H9 (cell line): ENCODE measurements at regions not wholly inside any gene's neighbourhood (a gene's known extent, or its start where the extent isn't known, plus 50 kb on each side); places are given as distances from the start of the nearest gene placed in this dataset.

ENCODE experiments used
- DNase-seq: peaks from one replicate; pipeline ENCODE4 v3.0.0-alpha.2; 2017
- H2AFZ ChIP-seq: one replicate; pipeline ENCODE4 v1.6.1; 2013; ENCODE audit warnings: mild to moderate bottlenecking, low read length, control low read depth, moderate library complexity
- H2AK5ac ChIP-seq: 2 replicates; pipeline ENCODE4 v1.6.1; 2013; ENCODE audit warnings: low read length, control low read depth, mixed read lengths; ENCODE audit not compliant: insufficient read length
- H2BK120ac ChIP-seq: one replicate; pipeline ENCODE4 v1.6.1; 2013; ENCODE audit warnings: low read depth, mild to moderate bottlenecking, low read length, control low read depth, inconsistent platforms; ENCODE audit not compliant: poor library complexity, severe bottlenecking
- H2BK12ac ChIP-seq: 2 replicates; pipeline ENCODE4 v1.6.1; 2013; ENCODE audit warnings: low read length, control low read depth, mixed read lengths, low read depth; ENCODE audit not compliant: insufficient read length
- H2BK15ac ChIP-seq: 2 replicates; pipeline ENCODE4 v1.6.1; 2013; ENCODE audit warnings: low read depth, low read length, control low read depth
- H2BK20ac ChIP-seq: one replicate; pipeline ENCODE4 v1.6.1; 2013; ENCODE audit warnings: low read depth, mild to moderate bottlenecking, low read length, control low read depth, inconsistent platforms; ENCODE audit not compliant: poor library complexity, severe bottlenecking
- H2BK5ac ChIP-seq: 2 replicates; pipeline ENCODE4 v1.6.1; 2013; ENCODE audit warnings: low read length, control low read depth, mixed read lengths; ENCODE audit not compliant: insufficient read length
- H3K14ac ChIP-seq: 2 replicates; pipeline ENCODE4 v1.6.1; 2013; ENCODE audit warnings: low read length, control low read depth; ENCODE audit not compliant: insufficient read depth
- H3K18ac ChIP-seq: 2 replicates; pipeline ENCODE4 v1.6.1; 2013; ENCODE audit warnings: low read depth, mild to moderate bottlenecking, mixed read lengths, low read length, control low read depth; ENCODE audit not compliant: insufficient read length
- H3K23ac ChIP-seq: 2 replicates; pipeline ENCODE4 v1.6.1; 2013; ENCODE audit warnings: low read length, control low read depth, mixed read lengths, low read depth; ENCODE audit not compliant: insufficient read length
- H3K23me2 ChIP-seq: 2 replicates; pipeline ENCODE4 v1.6.1; 2013; ENCODE audit warnings: low read depth, mild to moderate bottlenecking, mixed read lengths, low read length, control low read depth; ENCODE audit not compliant: insufficient read length, poor library complexity, severe bottlenecking
- H3K27ac ChIP-seq: 2 replicates; pipeline ENCODE4 v1.5.1; 2013; ENCODE audit warnings: low read length, control low read depth, mixed read lengths, low read depth; ENCODE audit not compliant: insufficient read length
- H3K27me3 ChIP-seq: 2 replicates; pipeline ENCODE4 v1.6.1; 2013; ENCODE audit warnings: low read length, control low read depth, inconsistent platforms; ENCODE audit not compliant: insufficient read depth
- H3K4ac ChIP-seq: 2 replicates; pipeline ENCODE4 v1.6.1; 2013; ENCODE audit warnings: low read depth, mild to moderate bottlenecking, control low read depth, inconsistent platforms, low read length, moderate library complexity
- H3K4me1 ChIP-seq: 2 replicates; pipeline ENCODE4 v1.6.1; 2013; ENCODE audit warnings: low read length, control low read depth, inconsistent platforms; ENCODE audit not compliant: insufficient read depth
- H3K4me2 ChIP-seq: 2 replicates; pipeline ENCODE4 v1.6.1; 2013; ENCODE audit warnings: low read length, control low read depth, mixed read lengths; ENCODE audit not compliant: insufficient read length, insufficient read depth
- H3K56ac ChIP-seq: 2 replicates; pipeline ENCODE4 v1.6.1; 2013; ENCODE audit warnings: low read depth, mild to moderate bottlenecking, mixed read lengths, low read length, control low read depth; ENCODE audit not compliant: insufficient read length
- H3K79me1 ChIP-seq: 2 replicates; pipeline ENCODE4 v1.6.1; 2013; ENCODE audit warnings: low read depth, mild to moderate bottlenecking, moderate library complexity, low read length, control low read depth, inconsistent platforms; ENCODE audit not compliant: insufficient read depth, poor library complexity, severe bottlenecking
- H3K79me2 ChIP-seq: 2 replicates; pipeline ENCODE4 v1.6.1; 2013; ENCODE audit warnings: low read length, control low read depth, inconsistent platforms; ENCODE audit not compliant: insufficient read depth
- H3K9ac ChIP-seq: 2 replicates; pipeline ENCODE4 v1.6.1; 2013; ENCODE audit warnings: low read length, control low read depth, mixed read lengths; ENCODE audit not compliant: insufficient read length; ENCODE audit errors: extremely low read depth
- H3K9me3 ChIP-seq: one replicate; pipeline ENCODE4 v1.6.1; 2013; ENCODE audit warnings: low read depth, low read length, inconsistent platforms; ENCODE audit not compliant: control insufficient read depth
- H3T11ph ChIP-seq: one replicate; pipeline ENCODE4 v1.6.1; 2013; ENCODE audit warnings: mild to moderate bottlenecking, low read length, control low read depth, inconsistent platforms
- H4K20me1 ChIP-seq: one replicate; pipeline ENCODE4 v1.6.1; 2013; ENCODE audit not compliant: control insufficient read depth, insufficient read length, insufficient read depth
- H4K5ac ChIP-seq: 2 replicates; pipeline ENCODE4 v1.6.1; 2013; ENCODE audit warnings: low read depth, mild to moderate bottlenecking, mixed read lengths, low read length, control low read depth; ENCODE audit not compliant: insufficient read length
- H4K8ac ChIP-seq: replicated peaks from 2 replicates; pipeline ENCODE4 v1.6.1; 2013; ENCODE audit warnings: low read length, control low read depth, mixed read lengths, low read depth; ENCODE audit not compliant: insufficient read length
- H4K91ac ChIP-seq: 2 replicates; pipeline ENCODE4 v1.6.1; 2013; ENCODE audit warnings: low read depth, mild to moderate bottlenecking, moderate library complexity, mixed read lengths, low read length, control low read depth; ENCODE audit not compliant: insufficient read length
- H3K27ac Mint-ChIP-seq, 3 experiments: 2 replicates in 2 of 3; 3 replicates in 1 of 3; pipeline ENCODE4 v1.8.0; 2020 to 2021; ENCODE audit warnings: mixed read lengths in 3 of 3, mild to moderate bottlenecking in 1 of 3, moderate library complexity in 1 of 3
- H3K27me3 Mint-ChIP-seq: 2 replicates; pipeline ENCODE4 v1.8.0; 2021; ENCODE audit warnings: low read depth, mild to moderate bottlenecking, moderate library complexity, mixed read lengths
- H3K36me3 Mint-ChIP-seq, 3 experiments: 2 replicates in 2 of 3; 3 replicates in 1 of 3; pipeline ENCODE4 v1.8.0; 2020 to 2021; ENCODE audit warnings: low read depth in 3 of 3, mixed read lengths in 3 of 3; ENCODE audit not compliant: insufficient read depth in 1 of 3
- H3K4me1 Mint-ChIP-seq, 2 experiments: 2 replicates each; pipeline ENCODE4 v1.8.0; 2020; ENCODE audit warnings: mixed read lengths in 2 of 2
- H3K4me3 Mint-ChIP-seq, 2 experiments: 2 replicates in 1 of 2; 3 replicates in 1 of 2; pipeline ENCODE4 v1.8.0; 2020 to 2021; ENCODE audit warnings: mild to moderate bottlenecking in 2 of 2, mixed read lengths in 2 of 2, moderate library complexity in 1 of 2
- H3K9me3 Mint-ChIP-seq, 2 experiments: 2 replicates in 1 of 2; 3 replicates in 1 of 2; pipeline ENCODE4 v1.8.0; 2020; ENCODE audit warnings: mild to moderate bottlenecking in 2 of 2, mixed read lengths in 2 of 2, moderate library complexity in 1 of 2
- CTCF ChIP-seq: fragments of 200-600 bp; sonication (generic); conservative IDR thresholded peaks from 3 replicates; pipeline ENCODE4 v1.8.0; 2021; ENCODE audit warnings: antibody characterized with exemption, mild to moderate bottlenecking
- WGBS: extraction: QIAGEN DNeasy Blood & Tissue Kit; methylation state at CpG from one replicate; pipeline ENCODE4 v1.1.7; 2013; ENCODE audit warnings: missing lambda C conversion rate, low lambda C conversion rate, mixed read lengths; ENCODE audit not compliant: insufficient read length; ENCODE audit errors: extremely low coverage; 5-methylcytosine and 5-hydroxymethylcytosine counted together

DNA sequence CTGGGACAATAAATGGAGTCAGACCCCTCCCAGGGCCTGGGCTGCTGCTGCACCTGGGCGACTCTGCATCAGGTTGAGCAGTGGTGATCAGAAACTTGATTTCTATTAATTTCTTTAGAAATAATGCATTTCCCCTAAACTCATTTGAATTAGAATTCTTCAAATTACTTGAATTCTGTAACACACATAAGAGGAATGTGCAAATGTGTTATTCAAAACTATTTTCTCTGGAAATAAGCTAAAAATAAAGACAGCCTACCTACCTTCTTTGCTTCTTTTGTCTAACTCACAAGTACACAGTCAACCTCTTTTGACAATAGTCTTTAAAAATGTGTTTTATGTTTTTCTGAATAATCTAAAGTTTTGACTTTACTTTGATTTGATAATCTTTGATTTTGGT lies 433.0 kb downstream of the KLF12 start:
- H2BK120ac ChIP-seq = no peak overlapping the region
- H4K91ac ChIP-seq = no peak overlapping the region
- no peak for TF ChIP-seq CTCF
- H2BK20ac ChIP-seq = no peak overlapping the region
- H4K8ac ChIP-seq = no peak overlapping the region
- H4K20me1 ChIP-seq = no peaks in the 10 kb centered on the region
- no peak overlapping the region for H2BK12ac ChIP-seq
- H2BK15ac ChIP-seq = no peak overlapping the region
- no peak overlapping the region for H3T11ph ChIP-seq
- no peak overlapping the region for H4K5ac ChIP-seq
- no CpG with 5 or more reads among the region's 1 CpG for WGBS
- no peaks in the 10 kb centered on the region for H3K23me2 ChIP-seq
- H3K79me2 ChIP-seq = no peaks in the 10 kb centered on the region
- H3K4me2 ChIP-seq = no peak overlapping the region
- H2AK5ac ChIP-seq = no peak overlapping the region
- H3K36me3 Mint-ChIP-seq = peaks cover 0 to 2% (median 0%) of the 10 kb centered on the region in 3 experiments; a peak in 2 of 7 replicates
- H3K14ac ChIP-seq = no peak overlapping the region
- H3K9me3 ChIP-seq = no peaks in the 10 kb centered on the region
- H3K79me1 ChIP-seq = no peaks in the 10 kb centered on the region
- H3K18ac ChIP-seq = no peak overlapping the region
- H3K23ac ChIP-seq = no peak overlapping the region
- no peak for DNase-seq
- no peak overlapping the region for H3K9ac ChIP-seq
- H3K27me3 ChIP-seq = no peaks in the 10 kb centered on the region
- no peaks in the 10 kb centered on the region for H3K27me3 Mint-ChIP-seq
- no peak overlapping the region for H3K4me3 Mint-ChIP-seq
- no peak overlapping the region for H3K27ac ChIP-seq
- H3K56ac ChIP-seq = no peak overlapping the region
- H3K9me3 Mint-ChIP-seq = no peaks in the 10 kb centered on the region
- H3K27ac Mint-ChIP-seq = no peak overlapping the region; a peak in 1 of 7 replicates
- no peak overlapping the region for H2AFZ ChIP-seq
- 0 out of 2 replicates have a peak, but pooled peaks cover 2% of the 10 kb centered on the region for H3K4me1 ChIP-seq
- no peak overlapping the region for H2BK5ac ChIP-seq
- no peak overlapping the region for H3K4ac ChIP-seq
- peaks cover 66 to 68% of the 10 kb centered on the region in 2 experiments for H3K4me1 Mint-ChIP-seq
